SJSA1 (cell line): ENCODE measurements at regions not wholly inside any gene's neighbourhood (a gene's known extent, or its start where the extent isn't known, plus 50 kb on each side); places are given as distances from the start of the nearest gene placed in this dataset.

Experiments
- DNase-seq, 2 experiments: peaks; one replicate each; pipeline ENCODE4 v3.0.0-alpha.2; 2015 to 2020; ENCODE audit warnings: low spot score in 2 of 2, low read depth in 1 of 2
- H3K27ac ChIP-seq: fragments of 250-450 bp; sonication (Bioruptor Pico); 2 replicates; pipeline ENCODE4 v1.5.1; 2020; ENCODE audit warnings: mild to moderate bottlenecking, moderate library complexity
- H3K27me3 ChIP-seq: fragments of 250-450 bp; sonication (Bioruptor Pico); replicated peaks from 2 replicates; pipeline ENCODE4 v1.5.1; 2020; ENCODE audit warnings: mild to moderate bottlenecking, moderate library complexity
- H3K36me3 ChIP-seq: fragments of 250-450 bp; sonication (Bioruptor Pico); 2 replicates; pipeline ENCODE4 v1.5.1; 2020; ENCODE audit warnings: mild to moderate bottlenecking
- H3K4me1 ChIP-seq: fragments of 250-450 bp; sonication (Bioruptor Pico); replicated peaks from 2 replicates; pipeline ENCODE4 v1.6.1; 2021; ENCODE audit warnings: mild to moderate bottlenecking
- H3K4me3 ChIP-seq: fragments of 250-450 bp; sonication (Bioruptor Pico); 2 replicates; pipeline ENCODE4 v1.5.1; 2020; ENCODE audit warnings: mild to moderate bottlenecking
- H3K9me3 ChIP-seq: fragments of 250-450 bp; sonication (Bioruptor Pico); replicated peaks from 2 replicates; pipeline ENCODE4 v1.5.1; 2020; ENCODE audit warnings: mild to moderate bottlenecking

GRCh38 chr13:108409730-108410129 lies 140.2 kb downstream of the TNFSF13B start:
- H3K27ac ChIP-seq = no peak overlapping the region
- no peaks in the 10 kb centered on the region for H3K4me1 ChIP-seq
- no peak for DNase-seq
- H3K36me3 ChIP-seq = no peaks in the 10 kb centered on the region
- H3K9me3 ChIP-seq = no peaks in the 10 kb centered on the region
- peaks cover 19% of the 10 kb centered on the region for H3K27me3 ChIP-seq
- no peak overlapping the region for H3K4me3 ChIP-seq

GRCh38 chr13:108419768-108420167 lies 150.2 kb downstream of the TNFSF13B start:
- DNase-seq = no peak
- H3K27me3 ChIP-seq = peaks cover 38% of the 10 kb centered on the region
- no peak overlapping the region for H3K27ac ChIP-seq

GRCh38 chr13:108425056-108425455 lies 155.5 kb downstream of the TNFSF13B start:
- Histone ChIP-seq H3K4me3 (no peak overlapping the region), H3K27ac (peak overlapping the region; percentile 29), H3K4me1 (peaks cover 27% of the 10 kb centered on the region), H3K9me3 (no peaks in the 10 kb centered on the region), H3K27me3 (peaks cover 17% of the 10 kb centered on the region), H3K36me3 (no peaks in the 10 kb centered on the region)
- peak in 1 of 2 experiments; percentile 60 for DNase-seq

More at GRCh38 chr13:108419768-108420167, 150.2 kb downstream of the TNFSF13B start:
- H3K4me3 ChIP-seq = no peak overlapping the region
- no peaks in the 10 kb centered on the region for H3K4me1 ChIP-seq
- no peaks in the 10 kb centered on the region for H3K9me3 ChIP-seq
- no peaks in the 10 kb centered on the region for H3K36me3 ChIP-seq

- Histone ChIP-seq H3K9me3 (no peaks in the 10 kb centered on the region), H3K27me3 (peaks cover 14% of the 10 kb centered on the region), H3K27ac (peak overlapping the region; percentile 57), H3K36me3 (no peaks in the 10 kb centered on the region), H3K4me1 (peaks cover 27% of the 10 kb centered on the region), H3K4me3 (no peak overlapping the region)
- peak; percentile 74 to 88 for DNase-seq
These were observed 157.4 kb downstream of the TNFSF13B start for GRCh38 chr13:108426893-108427292.

- peak overlapping the region; percentile 57 for H3K27ac ChIP-seq
- no peak for DNase-seq
These were observed 157.8 kb downstream of the TNFSF13B start for GRCh38 chr13:108427355-108427754.

GRCh38 chr13:108428691-108429090 lies 159.2 kb downstream of the TNFSF13B start:
- Histone ChIP-seq H3K9me3 (no peaks in the 10 kb centered on the region), H3K4me1 (peaks cover 27% of the 10 kb centered on the region), H3K27ac (no peak overlapping the region), H3K36me3 (no peaks in the 10 kb centered on the region), H3K27me3 (peaks cover 22% of the 10 kb centered on the region), H3K4me3 (no peak overlapping the region)
- no peak for DNase-seq

More at GRCh38 chr13:108427355-108427754, 157.8 kb downstream of the TNFSF13B start:
- no peak overlapping the region for H3K4me3 ChIP-seq
- H3K9me3 ChIP-seq = no peaks in the 10 kb centered on the region
- no peaks in the 10 kb centered on the region for H3K36me3 ChIP-seq
- peaks cover 27% of the 10 kb centered on the region for H3K4me1 ChIP-seq
- peaks cover 15% of the 10 kb centered on the region for H3K27me3 ChIP-seq

GRCh38 chr13:108433976-108434755 lies 164.6 kb downstream of the TNFSF13B start:
- Histone ChIP-seq H3K27me3 (peaks cover 18% of the 10 kb centered on the region), H3K4me3 (no peak overlapping the region), H3K4me1 (no peaks in the 10 kb centered on the region), H3K9me3 (no peaks in the 10 kb centered on the region), H3K27ac (no peak overlapping the region), H3K36me3 (no peaks in the 10 kb centered on the region)
- no peak for DNase-seq

- Histone ChIP-seq H3K4me1 (no peaks in the 10 kb centered on the region), H3K36me3 (no peaks in the 10 kb centered on the region), H3K4me3 (no peak overlapping the region), H3K27me3 (peaks cover 16% of the 10 kb centered on the region), H3K9me3 (no peaks in the 10 kb centered on the region), H3K27ac (no peak overlapping the region)
- no peak for DNase-seq
These were observed 166.1 kb downstream of the TNFSF13B start for GRCh38 chr13:108435393-108436149.

- H3K9me3 ChIP-seq = no peaks in the 10 kb centered on the region
- H3K36me3 ChIP-seq = no peaks in the 10 kb centered on the region
- H3K4me3 ChIP-seq = no peak overlapping the region
- H3K27me3 ChIP-seq = peaks cover 16% of the 10 kb centered on the region
- no peaks in the 10 kb centered on the region for H3K4me1 ChIP-seq
- H3K27ac ChIP-seq = no peak overlapping the region
- DNase-seq = no peak
These were observed 168.0 kb downstream of the TNFSF13B start for GRCh38 chr13:108437496-108437895.

GRCh38 chr13:108439556-108439955 lies 170.0 kb downstream of the TNFSF13B start:
- Histone ChIP-seq H3K4me3 (no peak overlapping the region), H3K36me3 (no peaks in the 10 kb centered on the region), H3K4me1 (no peaks in the 10 kb centered on the region), H3K27ac (no peak overlapping the region), H3K9me3 (no peaks in the 10 kb centered on the region), H3K27me3 (peaks cover 13% of the 10 kb centered on the region)
- DNase-seq = no peak

GRCh38 chr13:108444448-108444847 lies 174.9 kb downstream of the TNFSF13B start:
- peaks cover 14% of the 10 kb centered on the region for H3K27me3 ChIP-seq
- H3K9me3 ChIP-seq = no peaks in the 10 kb centered on the region
- H3K27ac ChIP-seq = no peak overlapping the region
- no peaks in the 10 kb centered on the region for H3K36me3 ChIP-seq
- H3K4me1 ChIP-seq = no peaks in the 10 kb centered on the region
- no peak overlapping the region for H3K4me3 ChIP-seq
- DNase-seq = no peak

- H3K27me3 ChIP-seq = peaks cover 32% of the 10 kb centered on the region
- no peaks in the 10 kb centered on the region for H3K4me1 ChIP-seq
- H3K9me3 ChIP-seq = no peaks in the 10 kb centered on the region
- no peak overlapping the region for H3K4me3 ChIP-seq
- no peak for DNase-seq
- H3K36me3 ChIP-seq = no peaks in the 10 kb centered on the region
- H3K27ac ChIP-seq = no peak overlapping the region
These were observed 179.4 kb downstream of the TNFSF13B start for GRCh38 chr13:108448891-108449290.

GRCh38 chr13:108451121-108451520 lies 178.3 kb upstream of the MYO16 start:
- H3K4me1 ChIP-seq = no peaks in the 10 kb centered on the region
- H3K27ac ChIP-seq = no peak overlapping the region
- H3K4me3 ChIP-seq = no peak overlapping the region
- peaks cover 35% of the 10 kb centered on the region for H3K27me3 ChIP-seq
- no peak for DNase-seq
- no peaks in the 10 kb centered on the region for H3K36me3 ChIP-seq
- no peaks in the 10 kb centered on the region for H3K9me3 ChIP-seq

GRCh38 chr13:108455320-108455719 lies 174.1 kb upstream of the MYO16 start:
- no peaks in the 10 kb centered on the region for H3K36me3 ChIP-seq
- H3K27ac ChIP-seq = no peak overlapping the region
- no peaks in the 10 kb centered on the region for H3K4me1 ChIP-seq
- H3K4me3 ChIP-seq = no peak overlapping the region
- DNase-seq = no peak
- H3K9me3 ChIP-seq = no peaks in the 10 kb centered on the region; the same call in 1 of the 2 replicates
- peaks cover 25% of the 10 kb centered on the region for H3K27me3 ChIP-seq
